B cell (primary cell): ENCODE measurements at regions not wholly inside any gene's neighbourhood (a gene's known extent, or its start where the extent isn't known, plus 50 kb on each side); places are given as distances from the start of the nearest gene placed in this dataset.

Experiments
- ATAC-seq: fragments of 200-7000 bp; cut with Tn5 transposase; one replicate; pipeline ENCODE4 v1.10.0; 2021; ENCODE audit warnings: low read depth, mild to moderate bottlenecking, moderate number of reproducible peaks, moderate library complexity
- CTCF ChIA-PET: fragments of 350-600 bp; sonication (Branson Sonifier 250); formaldehyde crosslinking; loops from one replicate; lab custom pipeline; 2021; ENCODE audit warnings: antibody characterized with exemption, inconsistent platforms; lab: Charles Lee
- POLR2A ChIA-PET: fragments of 350-600 bp; sonication (Branson Sonifier 250); formaldehyde crosslinking; loops from one replicate; lab custom pipeline; 2021; ENCODE audit warnings: antibody characterized with exemption; lab: Charles Lee
- DNase-seq: peaks from one replicate; pipeline ENCODE4 v3.0.0; 2013
- H2AFZ ChIP-seq: 2 replicates; pipeline ENCODE4 v1.6.1; 2012; ENCODE audit warnings: mild to moderate bottlenecking, low read depth, low read length; ENCODE audit not compliant: insufficient read depth, poor library complexity, severe bottlenecking
- H3K27ac ChIP-seq, 2 donors: 1 replicate in 1 of 2; 2 replicates in 1 of 2; pipeline ENCODE4 v1.5.1; 2012 to 2013; ENCODE audit warnings: low read length in 2 of 2, mild to moderate bottlenecking in 2 of 2, moderate library complexity in 1 of 2
- H3K27me3 ChIP-seq, 4 experiments: fragments of 200-600 bp in 1 of 4; sonication (generic) in 1 of 4; replicated peaks in 1 of 4; 1 replicate in 2 of 4; 2 replicates in 2 of 4; pipeline versions ENCODE4 v1.6.1 to v1.7.0; 2013 to 2016; ENCODE audit warnings: low read length in 3 of 4, mild to moderate bottlenecking in 2 of 4, mixed read lengths in 1 of 4, moderate library complexity in 1 of 4; ENCODE audit not compliant: insufficient read depth in 4 of 4, control insufficient read depth in 3 of 4; ENCODE audit errors: control extremely low read depth in 1 of 4
- H3K36me3 ChIP-seq, 2 experiments: replicated peaks in 1 of 2; 1 replicate in 1 of 2; 2 replicates in 1 of 2; pipeline versions ENCODE4 v1.6.1 to v1.7.1; 2013; ENCODE audit warnings: low read length in 1 of 2; ENCODE audit not compliant: insufficient read depth in 2 of 2, control insufficient read depth in 1 of 2; ENCODE audit errors: control extremely low read depth in 1 of 2, extremely low read depth in 1 of 2
- H3K4me1 ChIP-seq, 2 donors: fragments of 200-600 bp in 1 of 2; sonication (generic) in 1 of 2; 1 replicate in 1 of 2; 2 replicates in 1 of 2; pipeline versions ENCODE4 v1.5.1 to v1.6.1; 2013 to 2017; ENCODE audit warnings: low read length in 2 of 2; ENCODE audit not compliant: control insufficient read depth in 2 of 2, insufficient read depth in 2 of 2
- H3K4me2 ChIP-seq: replicated peaks from 2 replicates; pipeline ENCODE3; 2012; ENCODE audit warnings: mild to moderate bottlenecking, low read depth, low read length; ENCODE audit not compliant: poor library complexity, severe bottlenecking
- H3K4me3 ChIP-seq, 5 experiments: fragments of 200-600 bp in 1 of 5; sonication (generic) in 1 of 5; 1 replicate in 3 of 5; 2 replicates in 2 of 5; pipeline versions ENCODE4 v1.5.1 to v1.7.0; 2011 to 2016; ENCODE audit warnings: low read length in 4 of 5, mild to moderate bottlenecking in 4 of 5, low read depth in 2 of 5, control low read depth in 1 of 5, moderate library complexity in 1 of 5; ENCODE audit not compliant: insufficient read depth in 1 of 5; ENCODE audit errors: control extremely low read depth in 1 of 5, extremely low read depth in 1 of 5
- H3K79me2 ChIP-seq: fragments of 200-600 bp; sonication (generic); one replicate; pipeline ENCODE4 v1.6.0; 2016; ENCODE audit warnings: low read length; ENCODE audit not compliant: control insufficient read depth, insufficient read depth
- H3K9ac ChIP-seq: fragments of 200-600 bp; sonication (generic); 2 replicates; pipeline ENCODE4 v1.6.1; 2017; ENCODE audit warnings: mild to moderate bottlenecking, low read length, moderate library complexity
- H3K9me3 ChIP-seq, 3 donors: one replicate each; pipeline versions ENCODE4 v1.6.1 to v1.7.1; 2013; ENCODE audit warnings: low read length in 2 of 3; ENCODE audit not compliant: control insufficient read depth in 2 of 3, insufficient read depth in 1 of 3; ENCODE audit errors: control extremely low read depth in 1 of 3
- H4K20me1 ChIP-seq: 2 replicates; pipeline ENCODE4 v1.6.0; 2012; ENCODE audit warnings: mild to moderate bottlenecking, low read length; ENCODE audit not compliant: insufficient read depth, control insufficient read depth, poor library complexity, severe bottlenecking
- H3K27ac Mint-ChIP-seq: one replicate; pipeline ENCODE4 v1.8.0; 2021; ENCODE audit warnings: mixed read lengths
- H3K27me3 Mint-ChIP-seq: one replicate; pipeline ENCODE4 v1.8.0; 2021; ENCODE audit warnings: mixed read lengths
- H3K4me1 Mint-ChIP-seq: one replicate; pipeline ENCODE4 v1.8.0; 2021; ENCODE audit warnings: mixed read lengths
- H3K4me3 Mint-ChIP-seq: one replicate; pipeline ENCODE4 v1.8.0; 2021; ENCODE audit warnings: mixed read lengths
- H3K9me3 Mint-ChIP-seq: one replicate; pipeline ENCODE4 v1.8.0; 2022; ENCODE audit warnings: mixed read lengths; ENCODE audit not compliant: insufficient read depth
- CTCF ChIP-seq: fragments of 200-600 bp; IDR thresholded peaks from one replicate; pipeline ENCODE4 v1.8.0; 2022; ENCODE audit warnings: antibody characterized with exemption, mild to moderate bottlenecking
- EZH2 ChIP-seq: IDR thresholded peaks from 2 replicates; pipeline ENCODE4 v1.6.1; 2012; ENCODE audit warnings: borderline replicate concordance, low read depth, mild to moderate bottlenecking, moderate library complexity, low read length; ENCODE audit not compliant: insufficient read depth, poor library complexity, severe bottlenecking
- WGBS: methylation state at CpG from one replicate; pipeline ENCODE4 v1.1.5; 2013; ENCODE audit warnings: missing lambda C conversion rate; ENCODE audit not compliant: insufficient coverage; 5-methylcytosine and 5-hydroxymethylcytosine counted together
- intact Hi-C: fragments of 100-400 bp; cut with micrococcal nuclease; formaldehyde crosslinking; loops from one replicate; pipeline ENCODE4 v1.10.0; 2022

DNA sequence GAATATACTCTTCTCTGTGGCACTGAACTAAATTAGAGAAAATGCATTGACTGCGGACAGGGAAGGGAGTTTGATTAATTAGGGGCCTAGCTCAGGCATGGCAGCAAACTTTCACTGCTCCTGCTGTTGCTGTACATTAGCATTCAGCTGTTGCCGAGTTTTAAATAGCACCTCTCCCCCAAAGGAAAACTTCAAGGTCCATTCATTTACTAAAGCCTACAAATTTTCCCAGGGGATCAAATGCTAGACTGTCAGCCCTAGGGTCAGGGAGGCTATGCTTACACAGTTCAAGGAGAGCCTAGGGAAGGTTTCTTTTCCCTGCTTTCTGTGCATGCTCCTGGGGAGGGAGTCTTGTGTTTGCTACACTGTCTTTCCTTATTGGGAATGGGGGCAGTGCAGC, 60.0 kb upstream of the GZMB start:
- no peak overlapping the region for H3K9ac ChIP-seq
- H3K27me3 Mint-ChIP-seq = no peaks in the 10 kb centered on the region
- TF ChIP-seq CTCF = no peak
- no peak for TF ChIP-seq EZH2
- no peak for ATAC-seq
- H3K79me2 ChIP-seq = no peaks in the 10 kb centered on the region
- no peak overlapping the region for H2AFZ ChIP-seq
- POLR2A ChIA-PET = no interaction called here
- H3K27ac ChIP-seq = peak overlapping the region in 1 of 2 donors; percentile 70
- intact Hi-C loops = no loop called here
- no peaks in the 10 kb centered on the region for H3K9me3 Mint-ChIP-seq
- H3K36me3 ChIP-seq = no peaks in the 10 kb centered on the region
- no peak overlapping the region for H3K4me3 Mint-ChIP-seq
- no peaks in the 10 kb centered on the region for H3K27me3 ChIP-seq
- H3K4me1 ChIP-seq = peaks cover 37 to 39% of the 10 kb centered on the region in 2 donors
- H3K9me3 ChIP-seq = no peaks in the 10 kb centered on the region
- CTCF ChIA-PET = interaction anchor here (0.6 to 6.4 kb wide), 4 partner anchors 16 to 439 kb away, joined by 3 to 59 read pairs (median 3); no protein-coding TSS in a partner anchor
- peaks cover 15% of the 10 kb centered on the region for H3K4me1 Mint-ChIP-seq
- peak overlapping the region; percentile 67 for H3K27ac Mint-ChIP-seq
- no peak overlapping the region for H3K4me3 ChIP-seq
- no peaks in the 10 kb centered on the region for H4K20me1 ChIP-seq
- no peak for DNase-seq
- no peak overlapping the region for H3K4me2 ChIP-seq
- no CpG with 5 or more reads among the region's 2 CpGs for WGBS

DNA sequence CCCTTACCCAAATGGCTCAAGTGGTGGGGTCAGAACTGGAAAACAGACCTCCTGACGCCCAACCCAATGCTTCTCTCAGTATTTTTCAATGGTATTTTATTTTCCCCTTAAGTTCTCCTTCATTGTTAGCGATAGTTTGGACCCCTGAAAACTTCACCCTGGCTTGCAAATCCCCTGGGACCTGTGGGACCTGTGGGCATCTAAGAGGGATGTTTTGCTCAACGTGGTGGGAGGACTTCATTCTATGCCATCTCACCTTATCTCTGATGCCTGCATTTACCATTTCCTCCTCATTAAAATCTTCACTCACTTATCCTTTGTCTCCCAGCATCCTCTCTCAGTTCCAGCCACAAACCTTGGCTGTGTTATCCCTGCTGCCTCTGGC, 59.4 kb upstream of the GZMB start:
- Histone ChIP-seq H3K27ac (no peak overlapping the region), H3K9me3 (no peaks in the 10 kb centered on the region), H4K20me1 (no peaks in the 10 kb centered on the region), H3K27me3 (no peaks in the 10 kb centered on the region), H3K36me3 (no peaks in the 10 kb centered on the region), H3K9ac (no peak overlapping the region), H3K4me2 (no peak overlapping the region), H3K4me3 (no peak overlapping the region), H2AFZ (no peak overlapping the region), H3K79me2 (no peaks in the 10 kb centered on the region), H3K4me1 (peaks cover 31 to 33% of the 10 kb centered on the region in 2 donors)
- intact Hi-C loops = no loop called here
- DNase-seq = no peak
- Mint-ChIP-seq H3K27ac (peak overlapping the region; percentile 67), H3K27me3 (peaks cover 1% of the 10 kb centered on the region), H3K4me3 (no peak overlapping the region), H3K9me3 (no peaks in the 10 kb centered on the region), H3K4me1 (peaks cover 9% of the 10 kb centered on the region)
- 40% methylated on average over 1 of the region's 3 CpGs for WGBS
- POLR2A ChIA-PET = no interaction called here
- ATAC-seq = no peak
- no peak for TF ChIP-seq EZH2
- CTCF ChIA-PET = interaction anchor here (0.7 to 6.4 kb wide), 4 partner anchors 12 to 113 kb away, joined by 3 to 59 read pairs (median 4); no protein-coding TSS in a partner anchor
